A673 (cell line): ENCODE measurements at regions not wholly inside any gene's neighbourhood (a gene's known extent, or its start where the extent isn't known, plus 50 kb on each side); places are given as distances from the start of the nearest gene placed in this dataset.
"Not testable (repeated sequence)": the region's sequence is repeated elsewhere in the genome, so short reads cannot be mapped to it uniquely, and the experiment has no call there.

Experiments used
- BruUV-seq: library from RNA; stranded (reverse); fragments of 400-500 nt; replicated peaks from 2 replicates; lab custom pipeline; 2021; lab: Mats Ljungman, UMichigan
- CTCF ChIA-PET: fragments of 300-600 bp; sonication (Branson Sonifier 250); formaldehyde crosslinking; loops from one replicate; lab custom pipeline; 2022; ENCODE audit warnings: antibody characterized with exemption; lab: Charles Lee
- POLR2A ChIA-PET: fragments of 300-600 bp; sonication (Branson Sonifier 250); formaldehyde crosslinking; loops from one replicate; lab custom pipeline; 2022; ENCODE audit warnings: antibody characterized with exemption; ENCODE audit not compliant: low non-redundant PET; lab: Charles Lee
- DNase-seq: peaks from one replicate; pipeline ENCODE4 v3.0.0-alpha.2; 2015; ENCODE audit warnings: low spot score
- H3K27ac ChIP-seq: fragments of 200-600 bp; sonication (generic); 2 replicates; pipeline ENCODE4 v1.5.1; 2016; ENCODE audit warnings: mixed run types, low read depth, mild to moderate bottlenecking, mixed read lengths, antibody characterized with exemption, low read length; ENCODE audit not compliant: poor library complexity, severe bottlenecking
- H3K27me3 ChIP-seq: fragments of 200-600 bp; sonication (generic); replicated peaks from 2 replicates; pipeline ENCODE4 v1.6.1; 2017; ENCODE audit warnings: mixed run types, low read depth, mild to moderate bottlenecking, mixed read lengths, antibody characterized with exemption, low read length; ENCODE audit not compliant: insufficient read depth, poor library complexity
- H3K36me3 ChIP-seq: fragments of 200-600 bp; sonication (generic); 2 replicates; pipeline ENCODE4 v1.6.1; 2016; ENCODE audit warnings: mixed run types, mild to moderate bottlenecking, mixed read lengths, antibody characterized with exemption, low read length; ENCODE audit not compliant: insufficient read depth, poor library complexity, severe bottlenecking
- H3K4me1 ChIP-seq: fragments of 200-600 bp; sonication (generic); 2 replicates; pipeline ENCODE4 v1.6.1; 2017; ENCODE audit warnings: mixed run types, mild to moderate bottlenecking, mixed read lengths, antibody characterized with exemption, low read length; ENCODE audit not compliant: insufficient read depth, poor library complexity, severe bottlenecking
- H3K4me3 ChIP-seq: fragments of 200-600 bp; sonication (generic); 2 replicates; pipeline ENCODE4 v1.5.1; 2016; ENCODE audit warnings: low read depth, mixed run types, mild to moderate bottlenecking, mixed read lengths, low read length; ENCODE audit not compliant: poor library complexity, severe bottlenecking
- H3K9me3 ChIP-seq: fragments of 200-600 bp; sonication (generic); 2 replicates; pipeline ENCODE4 v1.6.1; 2016; ENCODE audit warnings: mixed run types, low read depth, mild to moderate bottlenecking, mixed read lengths, antibody characterized with exemption, low read length; ENCODE audit not compliant: poor library complexity, severe bottlenecking
- intact Hi-C: fragments of 100-400 bp; cut with micrococcal nuclease; formaldehyde crosslinking; loops from one replicate; pipeline ENCODE4 v1.10.0; 2022; ENCODE audit not compliant: unreplicated experiment

- intact Hi-C loops, DNase-seq, H3K9me3 ChIP-seq, POLR2A ChIA-PET, H3K27me3 ChIP-seq, H3K27ac ChIP-seq, BruUV-seq, H3K4me3 ChIP-seq, H3K36me3 ChIP-seq, H3K4me1 ChIP-seq: not testable (repeated sequence)
- CTCF ChIA-PET, result interaction anchor here (0.7 kb wide), 1 partner anchor 107 kb away, joined by 7 read pairs; no protein-coding TSS in a partner anchor
Observed at GRCh38 chr5:1618296-1618865, 94.6 kb upstream of the LPCAT1 start.

- H3K9me3 ChIP-seq, H3K4me3 ChIP-seq, H3K27ac ChIP-seq, POLR2A ChIA-PET, DNase-seq, BruUV-seq, H3K27me3 ChIP-seq, H3K36me3 ChIP-seq, CTCF ChIA-PET, intact Hi-C loops, H3K4me1 ChIP-seq: not testable (repeated sequence)
Observed at GRCh38 chr5:1617236-1617755, 93.5 kb upstream of the LPCAT1 start.

GRCh38 chr5:1613515-1613914 is 89.8 kb upstream of the LPCAT1 start:
- CTCF ChIA-PET, H3K27me3 ChIP-seq, BruUV-seq, H3K9me3 ChIP-seq, DNase-seq, intact Hi-C loops, H3K36me3 ChIP-seq, H3K4me1 ChIP-seq, H3K27ac ChIP-seq, POLR2A ChIA-PET, H3K4me3 ChIP-seq: not testable (repeated sequence)

- not testable (repeated sequence) for H3K36me3 ChIP-seq, BruUV-seq
Observed at GRCh38 chr5:1610526-1610925, 86.8 kb upstream of the LPCAT1 start.

GRCh38 chr5:1609111-1609510 is 85.4 kb upstream of the LPCAT1 start:
- H3K9me3 ChIP-seq, H3K4me3 ChIP-seq, H3K27ac ChIP-seq, intact Hi-C loops, CTCF ChIA-PET, H3K4me1 ChIP-seq, POLR2A ChIA-PET, BruUV-seq, H3K27me3 ChIP-seq, H3K36me3 ChIP-seq, DNase-seq: not testable (repeated sequence)

More at GRCh38 chr5:1610526-1610925, 86.8 kb upstream of the LPCAT1 start:
- H3K9me3 ChIP-seq, POLR2A ChIA-PET, DNase-seq, CTCF ChIA-PET, H3K4me1 ChIP-seq, H3K27ac ChIP-seq, H3K4me3 ChIP-seq, H3K27me3 ChIP-seq, intact Hi-C loops: not testable (repeated sequence)

- CTCF ChIA-PET, H3K36me3 ChIP-seq, BruUV-seq, H3K4me3 ChIP-seq, H3K9me3 ChIP-seq, H3K4me1 ChIP-seq, H3K27me3 ChIP-seq, DNase-seq, POLR2A ChIA-PET, H3K27ac ChIP-seq, intact Hi-C loops: not testable (repeated sequence)
Observed at GRCh38 chr5:1608336-1608735, 84.6 kb upstream of the LPCAT1 start.

GRCh38 chr5:1606951-1607350 is 83.2 kb upstream of the LPCAT1 start:
- H3K36me3 ChIP-seq, H3K9me3 ChIP-seq, H3K4me3 ChIP-seq, H3K27me3 ChIP-seq, H3K27ac ChIP-seq, POLR2A ChIA-PET, H3K4me1 ChIP-seq, BruUV-seq, DNase-seq, CTCF ChIA-PET, intact Hi-C loops: not testable (repeated sequence)

- intact Hi-C loops, H3K4me3 ChIP-seq, CTCF ChIA-PET, H3K36me3 ChIP-seq, H3K4me1 ChIP-seq, H3K9me3 ChIP-seq, DNase-seq, H3K27ac ChIP-seq, BruUV-seq, POLR2A ChIA-PET, H3K27me3 ChIP-seq: not testable (repeated sequence)
Observed at GRCh38 chr5:1603916-1604315, 80.2 kb upstream of the LPCAT1 start.
